Gastrocnemius medialis (tissue), 4 donors: ENCODE measurements at regions not wholly inside any gene's neighbourhood (a gene's known extent, or its start where the extent isn't known, plus 50 kb on each side); places are given as distances from the start of the nearest gene placed in this dataset.
"Not testable (repeated sequence)": the region's sequence is repeated elsewhere in the genome, so short reads cannot be mapped to it uniquely, and the experiment has no call there.

Experiments
- ATAC-seq, 2 donors: fragments of 150-250 bp; one replicate each; pipeline ENCODE4 v1.9.1; 2016
- DNase-seq, 2 donors: peaks; one replicate each; pipeline ENCODE4 v3.0.0-alpha.2; 2019
- H3K27ac ChIP-seq, 4 donors: fragments of 200-600 bp; sonication (generic); 1 replicate in 1 of 4; 2 replicates in 3 of 4; pipeline ENCODE4 v1.5.1; 2016 to 2018; ENCODE audit warnings: mild to moderate bottlenecking in 2 of 4, moderate library complexity in 1 of 4
- H3K27me3 ChIP-seq, 3 donors: fragments of 200-600 bp; sonication (generic) in 2 of 3; 1 replicate in 1 of 3; 2 replicates in 2 of 3; pipeline versions ENCODE4 v1.5.1 to v1.6.0; 2016 to 2019; ENCODE audit warnings: mild to moderate bottlenecking in 1 of 3, moderate library complexity in 1 of 3
- H3K36me3 ChIP-seq, 2 donors: fragments of 200-600 bp; sonication (generic) in 1 of 2; one replicate each; pipeline ENCODE4 v1.5.1; 2017 to 2018
- H3K4me1 ChIP-seq, 2 donors: fragments of 200-600 bp; sonication (generic) in 1 of 2; one replicate each; pipeline ENCODE4 v1.5.1; 2016 to 2017; ENCODE audit warnings: mild to moderate bottlenecking in 2 of 2
- H3K4me3 ChIP-seq, 4 donors: fragments of 200-600 bp; sonication (generic) in 3 of 4; 1 replicate in 1 of 4; 2 replicates in 3 of 4; pipeline ENCODE4 v1.5.1; 2016 to 2019; ENCODE audit warnings: mild to moderate bottlenecking in 2 of 4
- H3K9me3 ChIP-seq, 3 donors: fragments of 200-600 bp; sonication (generic) in 2 of 3; 1 replicate in 1 of 3; 2 replicates in 2 of 3; pipeline ENCODE4 v1.5.1; 2016 to 2019
- POLR2A ChIP-seq, 2 donors: fragments of 450-650 bp; IDR thresholded peaks; one replicate each; pipeline ENCODE4 v1.6.1; 2017; ENCODE audit warnings: antibody characterized with exemption in 2 of 2, mild to moderate bottlenecking in 2 of 2, moderate library complexity in 2 of 2
- in situ Hi-C, 4 donors: fragments of 200-750 bp; cut with MboI; loops; one replicate each; pipeline versions ENCODE4 v1.15.0 to v1.8.0; 2017; ENCODE audit warnings: low sequenced_read_pairs in 4 of 4
- intact Hi-C: fragments of 100-400 bp; cut with DNase I; formaldehyde crosslinking; loops from one replicate; pipeline ENCODE4 v1.15.1; 2023; ENCODE audit warnings: low total_unique reads
- TF ChIP-seq, protein P1 (sequence below), 5 experiments: fragments of 450-650 bp in 3 of 5; fragments of 200-600 bp in 2 of 5; sonication (generic) in 2 of 5; IDR thresholded peaks in 4 of 5; conservative IDR thresholded peaks in 1 of 5; 1 replicate in 4 of 5; 2 replicates in 1 of 5; pipeline ENCODE4 v1.5.1; 2016 to 2019; ENCODE audit warnings: antibody characterized with exemption in 5 of 5, mild to moderate bottlenecking in 3 of 5, moderate library complexity in 3 of 5

DNA sequence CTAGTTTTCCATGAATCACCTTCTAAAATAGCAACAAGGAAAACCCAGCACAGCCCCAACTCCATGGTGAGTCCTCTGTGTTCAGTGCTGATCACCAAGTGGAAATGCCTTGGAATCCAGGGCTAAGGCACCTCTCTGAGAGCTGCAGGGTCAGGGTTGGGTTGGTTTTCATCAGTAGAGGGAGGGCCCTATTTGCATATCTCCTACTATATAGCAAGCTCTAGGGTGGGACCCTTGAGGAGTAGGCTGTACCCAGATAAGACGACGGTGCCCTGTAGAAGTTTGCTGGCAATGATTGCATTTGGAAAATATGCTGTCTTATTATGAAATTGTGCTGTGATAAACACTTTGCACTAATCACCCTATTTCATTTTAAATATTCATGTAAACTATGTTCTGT, 1011.8 kb downstream of the TMEM121 start:
- in situ Hi-C loops: no loop called here
- TF ChIP-seq POLR2A (IDR thresholded peaks at IDR 0.05): no peak
- TF ChIP-seq, protein P1, sequence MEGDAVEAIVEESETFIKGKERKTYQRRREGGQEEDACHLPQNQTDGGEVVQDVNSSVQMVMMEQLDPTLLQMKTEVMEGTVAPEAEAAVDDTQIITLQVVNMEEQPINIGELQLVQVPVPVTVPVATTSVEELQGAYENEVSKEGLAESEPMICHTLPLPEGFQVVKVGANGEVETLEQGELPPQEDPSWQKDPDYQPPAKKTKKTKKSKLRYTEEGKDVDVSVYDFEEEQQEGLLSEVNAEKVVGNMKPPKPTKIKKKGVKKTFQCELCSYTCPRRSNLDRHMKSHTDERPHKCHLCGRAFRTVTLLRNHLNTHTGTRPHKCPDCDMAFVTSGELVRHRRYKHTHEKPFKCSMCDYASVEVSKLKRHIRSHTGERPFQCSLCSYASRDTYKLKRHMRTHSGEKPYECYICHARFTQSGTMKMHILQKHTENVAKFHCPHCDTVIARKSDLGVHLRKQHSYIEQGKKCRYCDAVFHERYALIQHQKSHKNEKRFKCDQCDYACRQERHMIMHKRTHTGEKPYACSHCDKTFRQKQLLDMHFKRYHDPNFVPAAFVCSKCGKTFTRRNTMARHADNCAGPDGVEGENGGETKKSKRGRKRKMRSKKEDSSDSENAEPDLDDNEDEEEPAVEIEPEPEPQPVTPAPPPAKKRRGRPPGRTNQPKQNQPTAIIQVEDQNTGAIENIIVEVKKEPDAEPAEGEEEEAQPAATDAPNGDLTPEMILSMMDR (IDR thresholded peaks at IDR 0.05 in 4 of 5, conservative IDR thresholded peaks at IDR 0.05 in 1 of 5): no peak

DNA sequence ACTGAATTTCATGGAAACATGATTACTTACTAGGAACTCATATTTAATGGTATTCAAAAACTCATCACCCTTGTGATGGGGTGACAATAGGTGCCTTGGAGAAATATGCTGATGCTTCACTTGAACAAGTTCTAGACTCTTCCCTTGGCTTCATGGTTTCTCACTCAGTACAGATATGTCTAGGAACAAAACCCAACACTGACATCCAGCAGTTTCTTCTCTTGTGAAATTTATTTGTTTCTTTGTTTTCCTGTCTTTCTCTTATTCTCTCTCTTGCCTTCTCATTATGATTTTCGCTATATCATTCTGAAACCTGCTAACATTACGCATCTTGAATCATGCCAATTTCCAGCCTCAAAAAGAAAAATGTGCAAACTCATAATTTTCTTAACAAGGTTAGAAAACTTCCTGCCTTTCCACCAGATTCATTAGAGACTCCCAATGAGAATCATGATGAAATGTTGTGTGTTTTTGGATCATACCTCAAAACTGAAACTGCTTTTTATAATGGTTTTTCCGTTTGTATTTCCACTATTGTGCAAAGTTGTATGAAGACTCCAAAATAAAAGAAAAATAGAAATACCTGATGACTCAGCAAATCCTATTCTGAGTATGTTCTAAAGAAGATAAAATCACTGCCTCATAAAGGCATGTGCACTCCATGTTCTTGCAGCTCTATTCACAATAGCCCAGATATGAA, 1021.5 kb downstream of the TMEM121 start:
- Histone ChIP-seq H3K4me1 (no peaks in the 10 kb centered on the region), H3K27ac (no peak overlapping the region), H3K4me3 (no peak overlapping the region), H3K27me3 (no peaks in the 10 kb centered on the region), H3K9me3 (no peaks in the 10 kb centered on the region), H3K36me3 (no peaks in the 10 kb centered on the region)
- TF ChIP-seq POLR2A (IDR thresholded peaks at IDR 0.05): no peak
- TF ChIP-seq, protein P1 (IDR thresholded peaks at IDR 0.05 in 4 of 5, conservative IDR thresholded peaks at IDR 0.05 in 1 of 5): no peak
- in situ Hi-C loops: no loop called here
- ATAC-seq (no peak), DNase-seq (no peak)
- intact Hi-C loops: no loop called here

More for the DNA sequence above, 1011.8 kb downstream of the TMEM121 start:
- H3K4me1 ChIP-seq: no peaks in the 10 kb centered on the region
- no peak overlapping the region for H3K4me3 ChIP-seq
- ATAC-seq (no peak), DNase-seq (no peak)
- H3K27ac ChIP-seq: no peak overlapping the region
- no peaks in the 10 kb centered on the region for H3K36me3 ChIP-seq
- no peaks in the 10 kb centered on the region for H3K9me3 ChIP-seq
- intact Hi-C loops: no loop called here
- no peaks in the 10 kb centered on the region for H3K27me3 ChIP-seq

DNA sequence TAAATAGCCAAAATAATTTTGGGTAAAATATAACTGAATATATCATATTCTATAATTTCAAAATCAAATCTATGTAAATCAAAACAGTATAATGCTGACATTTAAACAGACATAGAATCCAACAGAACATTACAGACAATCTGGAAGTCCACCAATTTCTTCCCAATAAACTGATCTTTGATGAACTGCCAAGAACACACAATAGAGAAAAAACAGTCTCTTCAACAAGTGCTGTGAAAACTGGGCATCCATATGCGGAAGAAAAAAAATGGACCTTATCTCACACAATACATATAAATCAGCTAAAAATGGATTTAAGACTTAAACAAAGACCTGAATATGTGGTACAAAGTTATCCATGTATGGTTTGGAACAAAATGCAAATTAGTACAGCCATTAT, 1022.7 kb downstream of the TMEM121 start:
- Histone ChIP-seq H3K27ac (no peak overlapping the region), H3K4me3 (no peak overlapping the region), H3K4me1 (no peaks in the 10 kb centered on the region), H3K36me3 (no peaks in the 10 kb centered on the region), H3K27me3 (no peaks in the 10 kb centered on the region), H3K9me3 (no peaks in the 10 kb centered on the region)
- DNase-seq (no peak), ATAC-seq (no peak)
- no peak for TF ChIP-seq POLR2A (IDR thresholded peaks at IDR 0.05)
- TF ChIP-seq, protein P1 (IDR thresholded peaks at IDR 0.05 in 4 of 5, conservative IDR thresholded peaks at IDR 0.05 in 1 of 5): no peak
- in situ Hi-C loops: no loop called here
- intact Hi-C loops: no loop called here

GRCh38 chr14:106551265-106551664, 1024.9 kb downstream of the TMEM121 start:
- Histone ChIP-seq H3K4me1 (no peaks in the 10 kb centered on the region), H3K27ac (no peak overlapping the region), H3K36me3 (no peaks in the 10 kb centered on the region), H3K9me3 (no peaks in the 10 kb centered on the region), H3K4me3 (no peak overlapping the region), H3K27me3 (no peaks in the 10 kb centered on the region)
- no peak for DNase-seq
- TF ChIP-seq POLR2A (IDR thresholded peaks at IDR 0.05): no peak
- TF ChIP-seq, protein P1 (IDR thresholded peaks at IDR 0.05 in 4 of 5, conservative IDR thresholded peaks at IDR 0.05 in 1 of 5): no peak
- no peak for ATAC-seq
- in situ Hi-C loops: no loop called here
- intact Hi-C loops: no loop called here

DNA sequence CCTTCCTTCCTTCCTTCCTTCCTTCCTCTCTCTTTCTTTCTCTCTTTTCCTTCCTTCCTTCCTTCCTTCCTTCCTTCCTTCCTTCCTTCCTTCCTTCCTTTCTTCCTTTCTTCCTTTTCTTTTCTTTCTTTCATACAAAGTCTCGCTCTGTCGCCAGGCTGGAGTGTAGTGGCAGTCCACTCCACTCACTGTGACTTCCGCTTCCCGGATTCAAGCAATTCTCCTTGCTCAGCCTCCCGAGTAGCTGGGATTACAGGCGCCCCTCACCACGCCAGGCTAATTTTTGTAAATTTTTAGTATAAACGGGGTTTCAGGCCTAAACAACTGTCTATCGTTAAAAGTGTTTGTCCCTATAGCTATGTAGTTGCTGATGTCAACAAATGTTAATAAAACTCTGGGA, 1029.8 kb downstream of the TMEM121 start:
- H3K27ac ChIP-seq, DNase-seq, intact Hi-C loops, in situ Hi-C loops, ATAC-seq, H3K27me3 ChIP-seq, H3K4me1 ChIP-seq, H3K9me3 ChIP-seq, H3K36me3 ChIP-seq, H3K4me3 ChIP-seq: not testable (repeated sequence)
